ENCODE measurements at regions not wholly inside any gene's neighbourhood (a gene's known extent, or its start where the extent isn't known, plus 50 kb on each side); places are given as distances from the start of the nearest gene placed in this dataset.

- TF ChIP-seq CTCF (IDR thresholded peaks at IDR 0.05) (no peak), EP300 (IDR thresholded peaks at IDR 0.05) (no peak)
Observed at GRCh38 chr17:30600830-30601494, 123.8 kb downstream of the GOSR1 start.

Measured in ovary (tissue), 3 donors.